ENCODE measurements at regions not wholly inside any gene's neighbourhood (a gene's known extent, or its start where the extent isn't known, plus 50 kb on each side); places are given as distances from the start of the nearest gene placed in this dataset.

- DNase-seq (no peak), ATAC-seq (no peak)
- Histone ChIP-seq H3K27me3 (peaks cover 0 to 10% (median 3%) of the 10 kb centered on the region in 7 donors), H3K4me3 (no peak overlapping the region), H3K4me1 (no peaks in the 10 kb centered on the region), H3K36me3 (no peaks in the 10 kb centered on the region), H3K27ac (no peak overlapping the region), H3K9me3 (no peaks in the 10 kb centered on the region)
- no peak for TF ChIP-seq CTCF (IDR thresholded peaks at IDR 0.05)
- intact Hi-C loops (cut with DNase I): no loop called here
- WGBS, 2 donors: 95 to 98% methylated on average over 2 of the region's 2 CpGs
Observed at GRCh38 chr12:65618588-65618987, 205.7 kb upstream of the HMGA2 start.

DNA sequence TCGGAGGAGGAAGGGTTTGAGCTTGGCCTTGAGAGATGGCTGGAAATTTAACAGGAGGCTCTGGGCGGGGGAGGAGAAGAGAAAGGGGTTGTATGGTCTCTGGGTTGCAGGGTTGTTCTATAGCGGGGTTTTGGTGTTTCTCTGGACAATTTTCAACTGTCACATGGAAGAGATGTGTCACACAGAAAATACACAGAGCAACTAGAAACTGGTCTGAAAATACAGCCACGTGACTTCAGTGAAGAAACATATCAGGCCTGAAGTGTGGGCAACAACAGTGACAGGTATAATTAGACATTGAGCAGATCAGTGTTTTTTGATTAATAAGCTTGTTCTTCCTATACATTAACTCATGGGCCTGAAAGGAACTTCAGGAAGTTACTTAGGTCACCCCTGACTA lies 205.3 kb upstream of the HMGA2 start:
- Histone ChIP-seq H3K4me3 (no peak overlapping the region), H3K27ac (no peak overlapping the region), H3K9me3 (no peaks in the 10 kb centered on the region), H3K27me3 (peaks cover 0 to 10% (median 3%) of the 10 kb centered on the region in 7 donors), H3K36me3 (no peaks in the 10 kb centered on the region), H3K4me1 (no peaks in the 10 kb centered on the region)
- no peak for ATAC-seq
- intact Hi-C loops (cut with DNase I): no loop called here
- no peak for TF ChIP-seq CTCF (IDR thresholded peaks at IDR 0.05)
- DNase-seq: no peak
- WGBS, 2 donors: 86 to 89% methylated on average over 4 of the region's 4 CpGs

GRCh38 chr12:65620046-65620445 lies 204.2 kb upstream of the HMGA2 start:
- intact Hi-C loops (cut with DNase I): no loop called here
- Histone ChIP-seq H3K27me3 (peaks cover 0 to 13% (median 3%) of the 10 kb centered on the region in 7 donors), H3K27ac (no peak overlapping the region), H3K36me3 (no peaks in the 10 kb centered on the region), H3K9me3 (no peaks in the 10 kb centered on the region), H3K4me3 (no peak overlapping the region), H3K4me1 (no peaks in the 10 kb centered on the region)
- 68 to 74% methylated on average over 1 of the region's 1 CpG for WGBS, 2 donors
- ATAC-seq: no peak
- no peak for DNase-seq
- TF ChIP-seq CTCF (IDR thresholded peaks at IDR 0.05): no peak

- H3K27ac ChIP-seq: no peak overlapping the region
- H3K36me3 ChIP-seq: no peaks in the 10 kb centered on the region
- 94 to 97% methylated on average over 6 of the region's 6 CpGs for WGBS, 2 donors
- no peak overlapping the region for H3K4me3 ChIP-seq
- intact Hi-C loops (cut with DNase I): no loop called here
- DNase-seq (no peak), ATAC-seq (no peak)
- no peak for TF ChIP-seq CTCF (IDR thresholded peaks at IDR 0.05)
- H3K4me1 ChIP-seq: no peaks in the 10 kb centered on the region
- peaks cover 0 to 13% (median 3%) of the 10 kb centered on the region in 7 donors for H3K27me3 ChIP-seq
- H3K9me3 ChIP-seq: peaks cover 0 to 2% (median 0%) of the 10 kb centered on the region in 11 donors
Observed at GRCh38 chr12:65622056-65622455, 202.2 kb upstream of the HMGA2 start.

Measured in heart right ventricle (tissue), 16 donors.